MCF 10A (cell line): ENCODE measurements at regions not wholly inside any gene's neighbourhood (a gene's known extent, or its start where the extent isn't known, plus 50 kb on each side); places are given as distances from the start of the nearest gene placed in this dataset.

Source experiments
- BruUV-seq: library from RNA; stranded (reverse); fragments of 400-500 nt; replicated peaks from 2 replicates; lab custom pipeline; 2021; lab: Mats Ljungman, UMichigan
- CTCF ChIA-PET: fragments of 300-600 bp; sonication (Branson Sonifier 250); formaldehyde crosslinking; extraction: SDS; loops from one replicate; lab custom pipeline; 2021; ENCODE audit warnings: antibody characterized with exemption, inconsistent platforms; lab: Yijun Ruan, JAX
- POLR2A ChIA-PET: fragments of 300-600, 350-650 bp; sonication (Branson Sonifier 250); formaldehyde crosslinking; extraction: SDS; loops from one replicate; lab custom pipeline; 2020; ENCODE audit warnings: antibody characterized with exemption, inconsistent platforms; lab: Yijun Ruan, JAX
- DNase-seq: peaks from one replicate; pipeline ENCODE4 v3.0.0-alpha.2; 2018; ENCODE audit not compliant: unreplicated experiment
- H3K27ac Mint-ChIP-seq: one replicate; pipeline ENCODE4 v1.8.0; 2022; ENCODE audit warnings: mild to moderate bottlenecking, low read depth, mixed read lengths; ENCODE audit not compliant: unreplicated experiment
- H3K27me3 Mint-ChIP-seq: one replicate; pipeline ENCODE4 v1.8.0; 2022; ENCODE audit warnings: mixed read lengths; ENCODE audit not compliant: insufficient read depth, unreplicated experiment
- H3K36me3 Mint-ChIP-seq: one replicate; pipeline ENCODE4 v1.8.0; 2022; ENCODE audit warnings: mild to moderate bottlenecking, moderate library complexity, mixed read lengths; ENCODE audit not compliant: insufficient read depth, unreplicated experiment
- H3K4me1 Mint-ChIP-seq: one replicate; pipeline ENCODE4 v1.8.0; 2022; ENCODE audit warnings: mixed read lengths; ENCODE audit not compliant: insufficient read depth, unreplicated experiment
- H3K4me3 Mint-ChIP-seq: one replicate; pipeline ENCODE4 v1.8.0; 2022; ENCODE audit warnings: mild to moderate bottlenecking, moderate library complexity, mixed read lengths; ENCODE audit not compliant: unreplicated experiment
- H3K9me3 Mint-ChIP-seq: one replicate; pipeline ENCODE4 v1.8.0; 2022; ENCODE audit warnings: mixed read lengths; ENCODE audit not compliant: unreplicated experiment
- CTCF ChIP-seq: fragments of 200-600 bp; IDR thresholded peaks from one replicate; pipeline ENCODE4 v1.8.0; 2022; ENCODE audit warnings: antibody characterized with exemption, mild to moderate bottlenecking; ENCODE audit not compliant: unreplicated experiment
- intact Hi-C: fragments of 100-400 bp; cut with micrococcal nuclease; formaldehyde crosslinking; loops from 2 replicates; pipeline ENCODE4 v1.14.1; 2022

GRCh38 chr11:96704847-96705246 is 315.0 kb downstream of the JRKL start:
- TF ChIP-seq CTCF: no peak
- ChIA-PET CTCF (interaction anchor here (0.6 kb wide), 1 partner anchor 180 kb away, joined by 3 read pairs; no protein-coding TSS in a partner anchor), POLR2A (no interaction called here)
- intact Hi-C loops: no loop called here
- no peaks in the 10 kb centered on the region for H3K4me1 Mint-ChIP-seq
- peaks cover 36% of the 10 kb centered on the region for H3K27me3 Mint-ChIP-seq
- DNase-seq: no peak
- no peaks in the 10 kb centered on the region for H3K9me3 Mint-ChIP-seq
- no TSS peak for BruUV-seq
- no peak overlapping the region for H3K4me3 Mint-ChIP-seq
- no peaks in the 10 kb centered on the region for H3K36me3 Mint-ChIP-seq
- no peak overlapping the region for H3K27ac Mint-ChIP-seq

GRCh38 chr11:96706761-96707160 is 316.9 kb downstream of the JRKL start:
- intact Hi-C loops: no loop called here
- peaks cover 29% of the 10 kb centered on the region for H3K27me3 Mint-ChIP-seq
- CTCF ChIA-PET: no interaction called here

GRCh38 chr11:96707273-96707672 is 317.5 kb downstream of the JRKL start:
- H3K4me3 Mint-ChIP-seq: no peak overlapping the region
- intact Hi-C loops: no loop called here
- no peaks in the 10 kb centered on the region for H3K4me1 Mint-ChIP-seq
- CTCF ChIA-PET: interaction anchor here (0.7 kb wide), 1 partner anchor 1220 kb away, joined by 3 read pairs; no protein-coding TSS in a partner anchor
- peaks cover 24% of the 10 kb centered on the region for H3K27me3 Mint-ChIP-seq
- H3K27ac Mint-ChIP-seq: no peak overlapping the region
- BruUV-seq: no TSS peak
- no peaks in the 10 kb centered on the region for H3K36me3 Mint-ChIP-seq
- H3K9me3 Mint-ChIP-seq: no peaks in the 10 kb centered on the region
- POLR2A ChIA-PET: no interaction called here
- no peak for TF ChIP-seq CTCF
- DNase-seq: no peak

More at GRCh38 chr11:96706761-96707160, 316.9 kb downstream of the JRKL start:
- Mint-ChIP-seq H3K27ac (no peak overlapping the region), H3K4me3 (no peak overlapping the region), H3K9me3 (no peaks in the 10 kb centered on the region), H3K4me1 (no peaks in the 10 kb centered on the region), H3K36me3 (no peaks in the 10 kb centered on the region)
- POLR2A ChIA-PET: no interaction called here
- no peak for TF ChIP-seq CTCF
- no peak for DNase-seq
- no TSS peak for BruUV-seq

GRCh38 chr11:96708219-96708878 is 318.5 kb downstream of the JRKL start:
- intact Hi-C loops: no loop called here
- Mint-ChIP-seq H3K9me3 (no peaks in the 10 kb centered on the region), H3K27me3 (peaks cover 24% of the 10 kb centered on the region), H3K36me3 (no peaks in the 10 kb centered on the region), H3K4me1 (no peaks in the 10 kb centered on the region), H3K4me3 (no peak overlapping the region), H3K27ac (no peak overlapping the region)
- DNase-seq: no peak
- POLR2A ChIA-PET: no interaction called here
- BruUV-seq: no TSS peak
- no peak for TF ChIP-seq CTCF
- CTCF ChIA-PET: no interaction called here
